Right atrium auricular region (tissue), 2 donors: ENCODE measurements at regions not wholly inside any gene's neighbourhood (a gene's known extent, or its start where the extent isn't known, plus 50 kb on each side); places are given as distances from the start of the nearest gene placed in this dataset.

Experiments
- DNase-seq: peaks from one replicate; pipeline ENCODE4 v3.0.0-alpha.2; 2019; ENCODE audit warnings: low spot score
- H3K27ac ChIP-seq, 2 donors: fragments of 200-600 bp; sonication (generic); 1 replicate in 1 of 2; 2 replicates in 1 of 2; pipeline ENCODE4 v1.5.1; 2016 to 2019
- H3K27me3 ChIP-seq, 2 donors: fragments of 200-600 bp; sonication (generic); one replicate each; pipeline versions ENCODE4 v1.5.1 to v1.6.0; 2017 to 2019
- H3K36me3 ChIP-seq: fragments of 200-600 bp; sonication (generic); one replicate; pipeline ENCODE4 v1.5.1; 2016
- H3K4me1 ChIP-seq, 2 donors: fragments of 200-600 bp; sonication (generic); one replicate each; pipeline versions ENCODE4 v1.5.1 to v1.6.0; 2017 to 2019
- H3K4me3 ChIP-seq, 2 donors: fragments of 200-600 bp; sonication (generic); 1 replicate in 1 of 2; 2 replicates in 1 of 2; pipeline ENCODE4 v1.5.1; 2017 to 2019; ENCODE audit warnings: mild to moderate bottlenecking in 1 of 2, moderate library complexity in 1 of 2
- H3K9me3 ChIP-seq, 2 donors: fragments of 200-600 bp; sonication (generic); one replicate each; pipeline ENCODE4 v1.5.1; 2019
- TF ChIP-seq, protein P1 (sequence below), 2 donors: fragments of 200-600 bp; sonication (generic); IDR thresholded peaks; one replicate each; pipeline ENCODE4 v1.5.1; 2019; ENCODE audit warnings: antibody characterized with exemption in 2 of 2

DNA sequence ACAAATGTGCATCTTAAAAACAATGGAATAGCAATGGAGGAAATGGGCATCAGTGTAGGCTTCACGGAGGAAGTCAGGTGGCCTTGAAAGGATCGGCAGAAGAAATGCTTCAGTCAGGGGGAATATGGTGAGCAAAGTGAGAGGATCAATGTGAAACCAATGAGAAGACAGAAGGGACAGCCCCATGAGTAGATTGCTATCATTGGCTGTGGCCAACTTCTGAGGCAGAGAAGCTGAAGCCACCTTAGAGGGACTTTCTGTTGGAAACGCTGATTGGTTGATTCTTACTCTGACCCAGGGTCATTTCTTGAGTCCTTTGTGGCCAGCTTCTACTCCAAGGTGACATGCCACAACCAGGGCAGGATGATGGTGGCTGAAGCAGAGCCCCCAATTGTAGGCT lies 130.7 kb upstream of the ZNF648 start:
- TF ChIP-seq, protein P1, sequence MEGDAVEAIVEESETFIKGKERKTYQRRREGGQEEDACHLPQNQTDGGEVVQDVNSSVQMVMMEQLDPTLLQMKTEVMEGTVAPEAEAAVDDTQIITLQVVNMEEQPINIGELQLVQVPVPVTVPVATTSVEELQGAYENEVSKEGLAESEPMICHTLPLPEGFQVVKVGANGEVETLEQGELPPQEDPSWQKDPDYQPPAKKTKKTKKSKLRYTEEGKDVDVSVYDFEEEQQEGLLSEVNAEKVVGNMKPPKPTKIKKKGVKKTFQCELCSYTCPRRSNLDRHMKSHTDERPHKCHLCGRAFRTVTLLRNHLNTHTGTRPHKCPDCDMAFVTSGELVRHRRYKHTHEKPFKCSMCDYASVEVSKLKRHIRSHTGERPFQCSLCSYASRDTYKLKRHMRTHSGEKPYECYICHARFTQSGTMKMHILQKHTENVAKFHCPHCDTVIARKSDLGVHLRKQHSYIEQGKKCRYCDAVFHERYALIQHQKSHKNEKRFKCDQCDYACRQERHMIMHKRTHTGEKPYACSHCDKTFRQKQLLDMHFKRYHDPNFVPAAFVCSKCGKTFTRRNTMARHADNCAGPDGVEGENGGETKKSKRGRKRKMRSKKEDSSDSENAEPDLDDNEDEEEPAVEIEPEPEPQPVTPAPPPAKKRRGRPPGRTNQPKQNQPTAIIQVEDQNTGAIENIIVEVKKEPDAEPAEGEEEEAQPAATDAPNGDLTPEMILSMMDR (IDR thresholded peaks at IDR 0.05): no peak
- Histone ChIP-seq H3K27ac (no peak overlapping the region), H3K4me1 (peaks cover 0 to 4% of the 10 kb centered on the region in 2 donors), H3K9me3 (no peaks in the 10 kb centered on the region), H3K36me3 (no peaks in the 10 kb centered on the region), H3K27me3 (no peaks in the 10 kb centered on the region), H3K4me3 (no peak overlapping the region)
- DNase-seq: no peak

DNA sequence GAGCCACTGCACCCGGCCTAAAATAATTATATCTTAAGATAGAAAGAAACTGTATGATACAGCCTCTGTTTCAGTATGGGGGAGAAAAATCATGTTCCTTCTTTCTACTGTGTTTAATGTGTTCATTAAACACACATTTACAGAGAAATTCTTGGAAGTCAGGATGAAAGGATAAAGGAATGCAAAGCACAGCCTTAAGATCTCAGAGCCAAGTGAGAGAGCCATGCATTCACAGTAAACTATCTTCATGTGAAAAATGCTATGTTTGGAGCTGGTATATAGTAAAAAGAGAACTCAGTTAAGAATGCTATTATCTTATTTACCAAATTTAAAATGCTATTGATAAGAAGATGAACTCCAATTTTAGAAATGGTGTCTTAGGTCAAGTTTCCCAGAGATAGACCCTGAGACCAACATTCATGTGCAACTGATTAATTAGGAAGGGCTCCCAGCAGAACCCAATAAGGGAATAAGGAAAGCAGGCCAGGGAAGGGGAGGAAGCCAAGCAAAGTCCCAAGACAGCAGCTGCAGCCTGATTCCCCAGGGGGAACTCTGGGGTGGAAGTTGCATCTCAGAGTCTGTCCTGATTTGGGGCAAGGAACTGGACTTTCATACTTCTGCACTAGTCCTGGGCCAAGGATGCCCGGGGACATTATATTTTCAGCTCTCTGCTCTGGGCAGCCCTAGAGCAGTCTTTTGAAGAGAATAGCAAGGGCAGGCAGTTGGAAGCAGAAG lies 130.0 kb upstream of the ZNF648 start:
- Histone ChIP-seq H3K27me3 (no peaks in the 10 kb centered on the region), H3K4me1 (no peaks in the 10 kb centered on the region), H3K9me3 (no peaks in the 10 kb centered on the region), H3K27ac (no peak overlapping the region), H3K4me3 (no peak overlapping the region), H3K36me3 (no peaks in the 10 kb centered on the region)
- TF ChIP-seq, protein P1 (IDR thresholded peaks at IDR 0.05): no peak
- DNase-seq: no peak

DNA sequence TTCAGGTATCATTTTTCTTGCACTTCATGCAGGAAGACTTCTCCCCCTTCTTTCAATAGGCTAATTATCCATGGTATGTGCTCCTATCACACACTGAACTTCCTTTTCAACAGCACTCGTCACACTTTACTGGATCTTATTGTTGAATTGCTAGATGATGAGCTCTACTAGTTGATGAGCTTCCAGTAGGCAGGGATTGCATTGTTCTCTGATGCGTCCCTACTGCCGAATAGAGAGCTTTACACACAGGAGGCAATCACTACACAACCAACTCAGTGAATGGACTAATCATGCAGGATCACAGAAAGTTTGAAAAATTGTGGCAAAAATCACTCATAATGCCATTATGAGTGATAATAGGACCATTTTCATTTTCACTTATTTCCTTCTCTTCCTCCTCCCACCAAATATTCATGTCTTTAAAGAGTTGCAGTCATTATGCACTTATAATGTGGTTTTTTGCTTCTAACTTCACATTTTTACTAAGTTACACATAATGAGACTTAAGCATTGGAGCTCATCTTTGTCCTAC lies 128.1 kb upstream of the ZNF648 start:
- H3K4me3 ChIP-seq: no peak overlapping the region
- no peaks in the 10 kb centered on the region for H3K36me3 ChIP-seq
- H3K4me1 ChIP-seq: no peaks in the 10 kb centered on the region
- TF ChIP-seq, protein P1 (IDR thresholded peaks at IDR 0.05): no peak
- no peak overlapping the region for H3K27ac ChIP-seq
- H3K27me3 ChIP-seq: no peaks in the 10 kb centered on the region
- no peaks in the 10 kb centered on the region for H3K9me3 ChIP-seq
- no peak for DNase-seq

DNA sequence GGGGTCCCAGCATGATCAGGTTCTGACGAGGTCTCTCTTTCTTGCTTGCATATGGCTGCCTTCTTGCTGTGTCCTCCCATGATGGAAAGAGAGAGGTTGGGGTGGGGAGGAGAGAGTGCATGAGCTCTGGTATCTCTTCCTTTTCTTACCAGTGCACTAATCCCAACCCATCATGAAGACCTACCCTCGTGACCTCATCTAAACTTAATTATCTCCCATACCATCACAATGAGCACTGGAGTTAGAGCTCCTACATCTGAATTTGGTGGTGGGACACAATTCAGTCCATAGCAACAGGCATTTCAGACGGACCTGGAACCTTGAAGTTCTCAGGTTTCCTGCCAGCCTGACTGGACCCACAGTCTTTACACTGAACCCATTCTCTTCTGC lies 125.2 kb upstream of the ZNF648 start:
- H3K9me3 ChIP-seq: no peaks in the 10 kb centered on the region
- TF ChIP-seq, protein P1 (IDR thresholded peaks at IDR 0.05): no peak
- no peaks in the 10 kb centered on the region for H3K27me3 ChIP-seq
- no peak for DNase-seq
- no peak overlapping the region for H3K27ac ChIP-seq
- H3K4me1 ChIP-seq: no peaks in the 10 kb centered on the region
- no peaks in the 10 kb centered on the region for H3K36me3 ChIP-seq
- H3K4me3 ChIP-seq: no peak overlapping the region

DNA sequence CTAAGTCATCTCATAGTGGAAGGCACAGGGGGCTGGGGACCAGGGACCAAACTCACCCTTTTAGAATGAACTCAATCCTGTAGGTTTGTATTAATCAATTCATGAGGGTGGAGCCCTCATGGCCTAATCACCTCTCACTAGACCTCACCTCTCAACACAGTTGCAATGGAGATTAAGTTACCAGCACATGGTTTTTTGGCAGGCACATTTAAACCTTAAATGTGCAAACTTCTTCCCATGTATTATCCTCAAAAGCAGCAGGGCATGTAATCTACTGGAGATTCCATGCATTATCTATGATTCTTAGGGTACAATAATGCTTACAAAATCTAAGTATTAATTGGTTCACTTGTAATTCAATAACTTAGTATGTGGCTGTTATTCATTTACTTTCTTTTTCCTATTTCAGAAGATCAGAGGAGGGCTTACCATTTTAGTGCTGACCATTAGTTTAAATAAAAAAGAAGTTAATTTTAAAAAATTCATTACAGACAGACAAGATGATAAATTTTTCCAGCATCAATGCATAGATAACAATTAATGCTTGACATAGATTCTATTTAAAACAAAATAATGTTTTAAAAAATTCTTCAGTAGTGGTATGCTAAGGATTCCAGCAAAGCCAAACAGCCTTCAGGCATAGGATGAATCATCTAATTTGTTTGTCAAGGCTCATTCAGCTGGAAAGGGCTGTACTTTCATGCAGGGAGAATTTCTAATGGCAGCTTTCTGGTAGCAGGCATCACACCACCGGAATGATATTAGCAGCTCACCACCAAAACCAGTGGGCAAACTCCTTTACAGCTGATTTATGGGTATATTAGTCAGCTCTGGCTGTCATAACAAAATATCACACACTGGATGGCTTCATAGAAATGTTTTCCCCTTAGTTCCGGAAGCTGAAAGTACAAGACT lies 124.6 kb upstream of the ZNF648 start:
- H3K27me3 ChIP-seq: no peaks in the 10 kb centered on the region
- no peak overlapping the region for H3K4me3 ChIP-seq
- TF ChIP-seq, protein P1 (IDR thresholded peaks at IDR 0.05): no peak
- no peak for DNase-seq
- H3K4me1 ChIP-seq: no peaks in the 10 kb centered on the region
- no peak overlapping the region for H3K27ac ChIP-seq
- no peaks in the 10 kb centered on the region for H3K36me3 ChIP-seq
- H3K9me3 ChIP-seq: no peaks in the 10 kb centered on the region
